Gastroesophageal sphincter (tissue), 4 donors: ENCODE measurements at regions not wholly inside any gene's neighbourhood (a gene's known extent, or its start where the extent isn't known, plus 50 kb on each side); places are given as distances from the start of the nearest gene placed in this dataset.

Experiments used
- ATAC-seq: fragments of 150-250 bp; one replicate; pipeline ENCODE4 v1.9.1; 2016; ENCODE audit warnings: mild to moderate bottlenecking, moderate library complexity
- H3K27ac ChIP-seq, 4 donors: fragments of 200-600 bp; sonication (generic) in 3 of 4; 1 replicate in 3 of 4; 2 replicates in 1 of 4; pipeline ENCODE4 v1.5.1; 2016 to 2019
- H3K27me3 ChIP-seq: fragments of 200-600 bp; sonication (generic); one replicate; pipeline ENCODE4 v1.5.1; 2019
- H3K36me3 ChIP-seq, 2 donors: fragments of 200-600 bp; sonication (generic); one replicate each; pipeline ENCODE4 v1.5.1; 2019; ENCODE audit warnings: control low read depth in 1 of 2
- H3K4me1 ChIP-seq, 3 donors: fragments of 200-600 bp; sonication (generic); 1 replicate in 2 of 3; 2 replicates in 1 of 3; pipeline ENCODE4 v1.5.1; 2016 to 2019; ENCODE audit warnings: control low read depth in 2 of 3
- H3K4me3 ChIP-seq, 2 donors: fragments of 200-600 bp; sonication (generic); one replicate each; pipeline ENCODE4 v1.5.1; 2019; ENCODE audit warnings: mild to moderate bottlenecking in 1 of 2, moderate library complexity in 1 of 2
- H3K9me3 ChIP-seq, 3 donors: fragments of 200-600 bp; sonication (generic); one replicate each; pipeline ENCODE4 v1.5.1; 2017 to 2019; ENCODE audit warnings: control low read depth in 2 of 3
- CTCF ChIP-seq, 4 experiments: fragments of 200-600 bp in 2 of 4; fragments of 450-650 bp in 2 of 4; sonication (generic) in 1 of 4; IDR thresholded peaks; one replicate each; pipeline ENCODE4 v1.5.1; 2017 to 2019; ENCODE audit warnings: antibody characterized with exemption in 4 of 4, mild to moderate bottlenecking in 2 of 4, moderate library complexity in 2 of 4
- EP300 ChIP-seq: sonication (generic); formaldehyde crosslinking; IDR thresholded peaks from one replicate; pipeline ENCODE4 v1.6.1; 2017; ENCODE audit warnings: antibody characterized with exemption, mild to moderate bottlenecking
- POLR2A ChIP-seq, 2 donors: fragments of 450-650 bp; IDR thresholded peaks; one replicate each; pipeline ENCODE4 v1.6.1; 2017; ENCODE audit warnings: antibody characterized with exemption in 2 of 2, mild to moderate bottlenecking in 2 of 2, moderate library complexity in 1 of 2
- POLR2AphosphoS5 ChIP-seq: sonication (generic); formaldehyde crosslinking; IDR thresholded peaks from one replicate; pipeline ENCODE4 v1.6.1; 2017; ENCODE audit warnings: antibody characterized with exemption
- WGBS, 2 donors: methylation state at CpG; one replicate each; pipeline ENCODE4 v1.1.5; 2018; ENCODE audit warnings: low coverage in 1 of 2; 5-methylcytosine and 5-hydroxymethylcytosine counted together

- Histone ChIP-seq H3K4me1 (no peaks in the 10 kb centered on the region), H3K27ac (no peak overlapping the region), H3K4me3 (no peak overlapping the region), H3K27me3 (peaks cover 22% of the 10 kb centered on the region), H3K36me3 (no peaks in the 10 kb centered on the region), H3K9me3 (no peaks in the 10 kb centered on the region)
- no peak for ATAC-seq
- TF ChIP-seq EP300 (no peak), CTCF (IDR thresholded peaks at IDR 0.05) (no peak), POLR2AphosphoS5 (no peak), POLR2A (IDR thresholded peaks at IDR 0.05) (no peak)
- 71 to 80% methylated on average over 2 of the region's 2 CpGs for WGBS, 2 donors
These were observed 278.0 kb downstream of the DRD1 start for GRCh38 chr5:175166026-175166425.

GRCh38 chr5:175163586-175164275 lies 280.3 kb downstream of the DRD1 start:
- Histone ChIP-seq H3K4me3 (no peak overlapping the region), H3K4me1 (no peaks in the 10 kb centered on the region), H3K27me3 (peaks cover 25% of the 10 kb centered on the region), H3K9me3 (no peaks in the 10 kb centered on the region), H3K27ac (no peak overlapping the region), H3K36me3 (no peaks in the 10 kb centered on the region)
- 67 to 75% methylated on average over 2 to 8 of the region's 10 CpGs for whole genome bisulfite sequencing, 2 donors
- no peak for ATAC-seq
- TF ChIP-seq EP300 = no peak
- no peak for TF ChIP-seq CTCF (IDR thresholded peaks at IDR 0.05)
- TF ChIP-seq POLR2A (IDR thresholded peaks at IDR 0.05) = no peak
- no peak for TF ChIP-seq POLR2AphosphoS5

- TF ChIP-seq POLR2AphosphoS5 (no peak), CTCF (IDR thresholded peaks at IDR 0.05) (no peak), EP300 (no peak), POLR2A (IDR thresholded peaks at IDR 0.05) (no peak)
- no peaks in the 10 kb centered on the region for H3K36me3 ChIP-seq
- WGBS, 2 donors = 36 to 39% methylated on average over 3 to 6 of the region's 6 CpGs
- H3K9me3 ChIP-seq = no peaks in the 10 kb centered on the region
- H3K4me3 ChIP-seq = no peak overlapping the region
- H3K27ac ChIP-seq = no peak overlapping the region
- H3K4me1 ChIP-seq = no peaks in the 10 kb centered on the region
- no peak for ATAC-seq
- peaks cover 25% of the 10 kb centered on the region for H3K27me3 ChIP-seq
These were observed 281.9 kb downstream of the DRD1 start for GRCh38 chr5:175162036-175162435.

GRCh38 chr5:175159956-175160355 lies 284.0 kb downstream of the DRD1 start:
- H3K36me3 ChIP-seq = no peaks in the 10 kb centered on the region
- no peaks in the 10 kb centered on the region for H3K4me1 ChIP-seq
- H3K27me3 ChIP-seq = peaks cover 25% of the 10 kb centered on the region
- WGBS, 2 donors = 16 to 38% methylated on average over 2 to 3 of the region's 3 CpGs
- no peak for TF ChIP-seq POLR2AphosphoS5
- TF ChIP-seq CTCF (IDR thresholded peaks at IDR 0.05) = no peak
- no peak for TF ChIP-seq EP300
- no peaks in the 10 kb centered on the region for H3K9me3 ChIP-seq
- ATAC-seq = no peak
- H3K27ac ChIP-seq = no peak overlapping the region
- H3K4me3 ChIP-seq = no peak overlapping the region

- Histone ChIP-seq H3K27me3 (no peaks in the 10 kb centered on the region), H3K4me3 (no peak overlapping the region), H3K9me3 (peaks cover 0 to 19% (median 0%) of the 10 kb centered on the region in 3 donors), H3K36me3 (no peaks in the 10 kb centered on the region), H3K27ac (no peak overlapping the region), H3K4me1 (no peaks in the 10 kb centered on the region)
- 75 to 79% methylated on average over 7 to 8 of the region's 8 CpGs for WGBS, 2 donors
- ATAC-seq = no peak
- no peak for TF ChIP-seq CTCF (IDR thresholded peaks at IDR 0.05)
- no peak for TF ChIP-seq POLR2A (IDR thresholded peaks at IDR 0.05)
- no peak for TF ChIP-seq POLR2AphosphoS5
- no peak for TF ChIP-seq EP300
These were observed 295.3 kb downstream of the DRD1 start for GRCh38 chr5:175148636-175149172.
